PC-3 (cell line): ENCODE measurements at regions not wholly inside any gene's neighbourhood (a gene's known extent, or its start where the extent isn't known, plus 50 kb on each side); places are given as distances from the start of the nearest gene placed in this dataset.

Experiments used
- CTCF ChIP-seq: fragments of 300-600 bp; sonication (generic); conservative IDR thresholded peaks from 2 replicates; pipeline ENCODE4 v1.5.1; 2017; ENCODE audit warnings: antibody characterized with exemption, low read depth, mild to moderate bottlenecking, low read length
- EZH2phosphoT487 ChIP-seq: fragments of 300-600 bp; sonication (generic); IDR thresholded peaks from 2 replicates; pipeline ENCODE4 v1.6.1; 2018; ENCODE audit warnings: mild to moderate bottlenecking, antibody characterized with exemption, low read length, borderline replicate concordance

- TF ChIP-seq CTCF (peak; percentile 42; the same call in 1 of the 2 replicates), EZH2phosphoT487 (no peak)
Measured at GRCh38 chr2:65620524-65620923, 188.1 kb upstream of the SPRED2 start.
